Body of pancreas (tissue), 4 donors: ENCODE measurements at regions not wholly inside any gene's neighbourhood (a gene's known extent, or its start where the extent isn't known, plus 50 kb on each side); places are given as distances from the start of the nearest gene placed in this dataset.

ENCODE experiments used
- POLR2A ChIP-seq, 3 donors: fragments of 450-650 bp; IDR thresholded peaks; one replicate each; pipeline ENCODE4 v1.6.1; 2016; ENCODE audit warnings: antibody characterized with exemption in 3 of 3, mild to moderate bottlenecking in 2 of 3
- TF ChIP-seq, protein P1 (sequence below), 7 experiments: fragments of 450-650 bp in 4 of 7; fragments of 200-600 bp in 3 of 7; sonication (generic) in 3 of 7; IDR thresholded peaks; one replicate each; pipeline ENCODE4 v1.5.1; 2016 to 2019; ENCODE audit warnings: antibody characterized with exemption in 7 of 7

DNA sequence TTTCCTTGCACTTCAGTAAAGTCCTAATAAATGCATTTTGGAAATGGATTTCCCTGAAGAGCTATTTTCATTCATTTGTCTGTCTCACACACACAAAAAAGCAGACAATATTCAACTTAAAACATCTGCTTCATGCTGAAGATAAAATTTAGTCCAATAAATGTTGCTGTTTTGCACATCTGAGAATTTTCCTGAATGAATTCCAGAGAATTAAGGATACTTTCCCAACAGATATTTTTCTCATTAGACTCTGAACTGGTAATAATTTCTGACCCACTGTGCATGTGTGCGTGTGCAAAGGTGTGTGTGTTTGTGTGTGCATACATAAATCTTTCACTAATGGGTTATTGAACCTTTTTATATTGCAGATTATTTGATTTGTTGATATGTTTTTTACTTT lies 390.2 kb upstream of the TMEFF2 start:
- TF ChIP-seq, protein P1, sequence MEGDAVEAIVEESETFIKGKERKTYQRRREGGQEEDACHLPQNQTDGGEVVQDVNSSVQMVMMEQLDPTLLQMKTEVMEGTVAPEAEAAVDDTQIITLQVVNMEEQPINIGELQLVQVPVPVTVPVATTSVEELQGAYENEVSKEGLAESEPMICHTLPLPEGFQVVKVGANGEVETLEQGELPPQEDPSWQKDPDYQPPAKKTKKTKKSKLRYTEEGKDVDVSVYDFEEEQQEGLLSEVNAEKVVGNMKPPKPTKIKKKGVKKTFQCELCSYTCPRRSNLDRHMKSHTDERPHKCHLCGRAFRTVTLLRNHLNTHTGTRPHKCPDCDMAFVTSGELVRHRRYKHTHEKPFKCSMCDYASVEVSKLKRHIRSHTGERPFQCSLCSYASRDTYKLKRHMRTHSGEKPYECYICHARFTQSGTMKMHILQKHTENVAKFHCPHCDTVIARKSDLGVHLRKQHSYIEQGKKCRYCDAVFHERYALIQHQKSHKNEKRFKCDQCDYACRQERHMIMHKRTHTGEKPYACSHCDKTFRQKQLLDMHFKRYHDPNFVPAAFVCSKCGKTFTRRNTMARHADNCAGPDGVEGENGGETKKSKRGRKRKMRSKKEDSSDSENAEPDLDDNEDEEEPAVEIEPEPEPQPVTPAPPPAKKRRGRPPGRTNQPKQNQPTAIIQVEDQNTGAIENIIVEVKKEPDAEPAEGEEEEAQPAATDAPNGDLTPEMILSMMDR (IDR thresholded peaks at IDR 0.05): no peak
- no peak for TF ChIP-seq POLR2A (IDR thresholded peaks at IDR 0.05)
